ENCODE measurements at regions not wholly inside any gene's neighbourhood (a gene's known extent, or its start where the extent isn't known, plus 50 kb on each side); places are given as distances from the start of the nearest gene placed in this dataset.

GRCh38 chr13:33934343-33934742, 116.4 kb downstream of the RFC3 start:
- Mint-ChIP-seq H3K9me3 (no peaks in the 10 kb centered on the region), H3K27ac (no peak overlapping the region), H3K36me3 (no peaks in the 10 kb centered on the region), H3K4me1 (no peaks in the 10 kb centered on the region), H3K27me3 (no peaks in the 10 kb centered on the region), H3K4me3 (no peak overlapping the region)

GRCh38 chr13:33934951-33935371, 117.0 kb downstream of the RFC3 start:
- H3K36me3 Mint-ChIP-seq, result no peaks in the 10 kb centered on the region
- no peak overlapping the region for H3K27ac Mint-ChIP-seq
- H3K4me3 Mint-ChIP-seq, result no peak overlapping the region
- no peaks in the 10 kb centered on the region for H3K4me1 Mint-ChIP-seq
- H3K9me3 Mint-ChIP-seq, result no peaks in the 10 kb centered on the region
- H3K27me3 Mint-ChIP-seq, result no peaks in the 10 kb centered on the region

GRCh38 chr13:33935969-33936368, 118.0 kb downstream of the RFC3 start:
- no peaks in the 10 kb centered on the region for H3K4me1 Mint-ChIP-seq
- no peaks in the 10 kb centered on the region for H3K9me3 Mint-ChIP-seq
- H3K36me3 Mint-ChIP-seq, result no peaks in the 10 kb centered on the region
- no peak overlapping the region for H3K27ac Mint-ChIP-seq
- no peaks in the 10 kb centered on the region for H3K27me3 Mint-ChIP-seq
- H3K4me3 Mint-ChIP-seq, result no peak overlapping the region

- Mint-ChIP-seq H3K27me3 (no peaks in the 10 kb centered on the region), H3K9me3 (no peaks in the 10 kb centered on the region), H3K27ac (no peak overlapping the region), H3K4me3 (no peak overlapping the region), H3K4me1 (no peaks in the 10 kb centered on the region), H3K36me3 (no peaks in the 10 kb centered on the region)
These were observed 119.6 kb downstream of the RFC3 start for GRCh38 chr13:33937373-33938098.

- H3K27me3 Mint-ChIP-seq, result no peaks in the 10 kb centered on the region
- H3K27ac Mint-ChIP-seq, result no peak overlapping the region
- no peaks in the 10 kb centered on the region for H3K4me1 Mint-ChIP-seq
- no peak overlapping the region for H3K4me3 Mint-ChIP-seq
- H3K9me3 Mint-ChIP-seq, result no peaks in the 10 kb centered on the region
- peaks cover 2% of the 10 kb centered on the region for H3K36me3 Mint-ChIP-seq
These were observed 122.3 kb downstream of the RFC3 start for GRCh38 chr13:33940256-33940655.

- no peaks in the 10 kb centered on the region for H3K4me1 Mint-ChIP-seq
- H3K4me3 Mint-ChIP-seq, result no peak overlapping the region
- no peak overlapping the region for H3K27ac Mint-ChIP-seq
- H3K9me3 Mint-ChIP-seq, result no peaks in the 10 kb centered on the region
- H3K36me3 Mint-ChIP-seq, result peaks cover 2% of the 10 kb centered on the region
- no peaks in the 10 kb centered on the region for H3K27me3 Mint-ChIP-seq
These were observed 122.9 kb downstream of the RFC3 start for GRCh38 chr13:33940898-33941297.

- no peaks in the 10 kb centered on the region for H3K4me1 Mint-ChIP-seq
- H3K4me3 Mint-ChIP-seq, result no peak overlapping the region
- no peaks in the 10 kb centered on the region for H3K9me3 Mint-ChIP-seq
- no peak overlapping the region for H3K27ac Mint-ChIP-seq
- peaks cover 2% of the 10 kb centered on the region for H3K36me3 Mint-ChIP-seq
- H3K27me3 Mint-ChIP-seq, result no peaks in the 10 kb centered on the region
These were observed 127.5 kb downstream of the RFC3 start for GRCh38 chr13:33945477-33945876.

GRCh38 chr13:33953203-33953602, 135.3 kb downstream of the RFC3 start:
- no peaks in the 10 kb centered on the region for H3K27me3 Mint-ChIP-seq
- no peaks in the 10 kb centered on the region for H3K4me1 Mint-ChIP-seq
- no peaks in the 10 kb centered on the region for H3K36me3 Mint-ChIP-seq
- H3K4me3 Mint-ChIP-seq, result no peak overlapping the region
- no peaks in the 10 kb centered on the region for H3K9me3 Mint-ChIP-seq
- H3K27ac Mint-ChIP-seq, result no peak overlapping the region

- H3K36me3 Mint-ChIP-seq, result no peaks in the 10 kb centered on the region
- no peak overlapping the region for H3K4me3 Mint-ChIP-seq
These were observed 135.8 kb downstream of the RFC3 start for GRCh38 chr13:33953781-33954180.

GRCh38 chr13:33956346-33956745, 138.4 kb downstream of the RFC3 start:
- Mint-ChIP-seq H3K4me3 (no peak overlapping the region), H3K27ac (no peak overlapping the region), H3K36me3 (no peaks in the 10 kb centered on the region), H3K27me3 (no peaks in the 10 kb centered on the region), H3K9me3 (no peaks in the 10 kb centered on the region), H3K4me1 (no peaks in the 10 kb centered on the region)

More at GRCh38 chr13:33953781-33954180, 135.8 kb downstream of the RFC3 start:
- H3K4me1 Mint-ChIP-seq, result no peaks in the 10 kb centered on the region
- H3K27ac Mint-ChIP-seq, result no peak overlapping the region
- no peaks in the 10 kb centered on the region for H3K9me3 Mint-ChIP-seq
- no peaks in the 10 kb centered on the region for H3K27me3 Mint-ChIP-seq

- H3K4me3 Mint-ChIP-seq, result no peak overlapping the region
- H3K4me1 Mint-ChIP-seq, result no peaks in the 10 kb centered on the region
- no peaks in the 10 kb centered on the region for H3K27me3 Mint-ChIP-seq
These were observed 139.6 kb downstream of the RFC3 start for GRCh38 chr13:33957497-33957905.

GRCh38 chr13:33958964-33959363, 141.0 kb downstream of the RFC3 start:
- no peak overlapping the region for H3K27ac Mint-ChIP-seq
- no peaks in the 10 kb centered on the region for H3K9me3 Mint-ChIP-seq
- H3K4me1 Mint-ChIP-seq, result no peaks in the 10 kb centered on the region
- H3K4me3 Mint-ChIP-seq, result no peak overlapping the region
- H3K36me3 Mint-ChIP-seq, result no peaks in the 10 kb centered on the region
- no peaks in the 10 kb centered on the region for H3K27me3 Mint-ChIP-seq

More at GRCh38 chr13:33957497-33957905, 139.6 kb downstream of the RFC3 start:
- Mint-ChIP-seq H3K27ac (no peak overlapping the region), H3K9me3 (no peaks in the 10 kb centered on the region), H3K36me3 (no peaks in the 10 kb centered on the region)

GRCh38 chr13:33963134-33963533, 145.2 kb downstream of the RFC3 start:
- Mint-ChIP-seq H3K4me3 (no peak overlapping the region), H3K27me3 (no peaks in the 10 kb centered on the region), H3K27ac (no peak overlapping the region), H3K9me3 (no peaks in the 10 kb centered on the region), H3K4me1 (no peaks in the 10 kb centered on the region), H3K36me3 (no peaks in the 10 kb centered on the region)

GRCh38 chr13:33963895-33964294, 145.9 kb downstream of the RFC3 start:
- Mint-ChIP-seq H3K36me3 (no peaks in the 10 kb centered on the region), H3K9me3 (no peaks in the 10 kb centered on the region), H3K27me3 (no peaks in the 10 kb centered on the region), H3K27ac (no peak overlapping the region), H3K4me3 (no peak overlapping the region), H3K4me1 (no peaks in the 10 kb centered on the region)

- no peaks in the 10 kb centered on the region for H3K36me3 Mint-ChIP-seq
- H3K27ac Mint-ChIP-seq, result no peak overlapping the region
- no peaks in the 10 kb centered on the region for H3K4me1 Mint-ChIP-seq
- no peaks in the 10 kb centered on the region for H3K9me3 Mint-ChIP-seq
- no peaks in the 10 kb centered on the region for H3K27me3 Mint-ChIP-seq
- no peak overlapping the region for H3K4me3 Mint-ChIP-seq
These were observed 150.9 kb downstream of the RFC3 start for GRCh38 chr13:33968520-33969507.
